ENCODE measurements at regions not wholly inside any gene's neighbourhood (a gene's known extent, or its start where the extent isn't known, plus 50 kb on each side); places are given as distances from the start of the nearest gene placed in this dataset.

DNA sequence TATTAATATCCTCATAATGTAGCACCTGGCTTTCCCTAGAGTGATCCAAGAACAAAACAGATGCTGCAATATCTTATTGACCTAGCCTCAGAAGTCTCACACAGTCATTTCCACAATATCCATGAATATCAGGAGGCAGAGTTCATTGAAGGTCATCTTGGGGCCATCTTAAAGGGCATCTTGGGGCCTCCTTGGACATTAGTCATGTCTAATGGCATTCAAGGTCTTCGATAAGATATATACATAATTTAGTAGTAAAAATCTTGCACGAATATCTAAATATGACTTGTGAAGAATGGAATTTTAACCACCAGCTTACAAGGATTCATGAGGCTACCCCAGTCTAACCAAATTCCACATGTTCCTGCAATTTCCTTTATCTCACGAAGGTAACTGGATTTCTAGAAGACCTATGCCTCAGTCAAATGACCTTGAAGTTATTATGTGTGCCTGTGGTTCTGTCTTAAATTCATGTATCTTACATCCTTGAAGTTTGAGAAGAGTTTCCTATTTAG is 163.6 kb upstream of the SPEF2 start:
- Histone ChIP-seq H3K9me3 (replicated peaks; ENCODE audit: insufficient read depth, low read length) (no peaks in the 10 kb centered on the region), H2AFZ (ENCODE audit: low read length) (no peak overlapping the region), H3K4me3 (ENCODE audit: low read length) (no peak overlapping the region), H3F3A (ENCODE audit: insufficient read depth, low read length) (no peaks in the 10 kb centered on the region), H4K20me1 (ENCODE audit: insufficient read depth, low read length) (no peaks in the 10 kb centered on the region), H3K27ac (ENCODE audit: low read length) (no peak overlapping the region), H3K36me3 (replicated peaks; ENCODE audit: insufficient read depth, low read length) (no peaks in the 10 kb centered on the region), H3K4me2 (ENCODE audit: low read depth, low read length) (no peak overlapping the region), H3K79me2 (ENCODE audit: low read length) (no peaks in the 10 kb centered on the region), H3K9ac (ENCODE audit: low read length) (no peak overlapping the region), H3K9me2 (replicated peaks; ENCODE audit: insufficient read depth, low read length) (no peaks in the 10 kb centered on the region), H3K4me1 (ENCODE audit: low read length) (no peaks in the 10 kb centered on the region), H3K27me3 (replicated peaks; ENCODE audit: insufficient read depth, low read length) (no peaks in the 10 kb centered on the region)
- DNase-seq: no peak
- TF ChIP-seq EZH2 (optimal IDR thresholded peaks at IDR 0.05; ENCODE audit: low read depth, low read length) (no peak), EZH2phosphoT487 (IDR thresholded peaks at IDR 0.05; ENCODE audit: low read length) (no peak)
- TF ChIP-seq, protein P1, sequence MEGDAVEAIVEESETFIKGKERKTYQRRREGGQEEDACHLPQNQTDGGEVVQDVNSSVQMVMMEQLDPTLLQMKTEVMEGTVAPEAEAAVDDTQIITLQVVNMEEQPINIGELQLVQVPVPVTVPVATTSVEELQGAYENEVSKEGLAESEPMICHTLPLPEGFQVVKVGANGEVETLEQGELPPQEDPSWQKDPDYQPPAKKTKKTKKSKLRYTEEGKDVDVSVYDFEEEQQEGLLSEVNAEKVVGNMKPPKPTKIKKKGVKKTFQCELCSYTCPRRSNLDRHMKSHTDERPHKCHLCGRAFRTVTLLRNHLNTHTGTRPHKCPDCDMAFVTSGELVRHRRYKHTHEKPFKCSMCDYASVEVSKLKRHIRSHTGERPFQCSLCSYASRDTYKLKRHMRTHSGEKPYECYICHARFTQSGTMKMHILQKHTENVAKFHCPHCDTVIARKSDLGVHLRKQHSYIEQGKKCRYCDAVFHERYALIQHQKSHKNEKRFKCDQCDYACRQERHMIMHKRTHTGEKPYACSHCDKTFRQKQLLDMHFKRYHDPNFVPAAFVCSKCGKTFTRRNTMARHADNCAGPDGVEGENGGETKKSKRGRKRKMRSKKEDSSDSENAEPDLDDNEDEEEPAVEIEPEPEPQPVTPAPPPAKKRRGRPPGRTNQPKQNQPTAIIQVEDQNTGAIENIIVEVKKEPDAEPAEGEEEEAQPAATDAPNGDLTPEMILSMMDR (IDR thresholded peaks at IDR 0.05; ENCODE audit: low read length): no peak

DNA sequence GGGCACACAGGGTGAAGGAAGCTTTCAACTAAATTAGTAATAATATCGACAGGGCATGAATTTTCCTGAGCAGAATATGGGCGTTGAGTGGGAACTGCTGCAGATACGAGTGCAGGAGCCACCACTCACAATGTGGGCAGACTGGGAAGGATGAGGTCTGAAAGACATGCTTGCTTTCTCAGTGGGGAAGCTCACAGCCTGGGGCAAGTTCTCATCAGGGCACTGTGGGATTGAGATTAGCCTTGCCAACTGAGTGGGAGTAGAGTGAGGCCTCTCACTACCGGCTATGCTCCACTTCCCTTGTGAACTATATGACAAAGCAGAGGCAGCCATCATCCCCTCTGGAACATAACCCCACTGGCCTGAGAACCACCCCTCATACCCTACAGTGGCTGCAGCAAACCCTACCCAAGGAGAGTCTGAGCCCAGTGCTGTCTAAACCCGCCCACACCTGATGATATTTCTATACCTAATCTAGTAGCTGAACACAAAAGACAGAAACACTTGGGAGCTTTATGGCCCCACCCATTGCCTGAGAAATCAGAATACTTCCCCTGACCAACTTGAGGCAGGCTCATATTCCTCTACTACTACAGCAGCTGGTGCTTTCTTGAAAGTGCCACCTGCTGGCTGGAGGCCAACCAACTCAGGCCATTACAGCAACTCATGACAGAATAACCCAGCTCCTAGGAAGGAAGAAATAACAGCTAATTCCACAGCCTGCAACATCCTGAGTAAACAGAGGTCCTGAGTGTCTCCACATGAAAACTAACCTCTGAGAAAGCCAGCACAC is 173.7 kb upstream of the SPEF2 start:
- Histone ChIP-seq H3K36me3 (replicated peaks; ENCODE audit: insufficient read depth, low read length) (no peaks in the 10 kb centered on the region), H3K79me2 (ENCODE audit: low read length) (no peaks in the 10 kb centered on the region), H3K4me1 (ENCODE audit: low read length) (no peaks in the 10 kb centered on the region), H3K9me2 (replicated peaks; ENCODE audit: insufficient read depth, low read length) (no peaks in the 10 kb centered on the region), H3K4me2 (ENCODE audit: low read depth, low read length) (no peak overlapping the region), H4K20me1 (ENCODE audit: insufficient read depth, low read length) (no peaks in the 10 kb centered on the region), H3K4me3 (ENCODE audit: low read length) (no peak overlapping the region), H3K27ac (ENCODE audit: low read length) (no peak overlapping the region), H3F3A (ENCODE audit: insufficient read depth, low read length) (no peaks in the 10 kb centered on the region), H2AFZ (ENCODE audit: low read length) (no peak overlapping the region), H3K9ac (ENCODE audit: low read length) (no peak overlapping the region), H3K9me3 (replicated peaks; ENCODE audit: insufficient read depth, low read length) (no peaks in the 10 kb centered on the region), H3K27me3 (replicated peaks; ENCODE audit: insufficient read depth, low read length) (no peaks in the 10 kb centered on the region)
- TF ChIP-seq EZH2phosphoT487 (IDR thresholded peaks at IDR 0.05; ENCODE audit: low read length): no peak
- TF ChIP-seq, protein P1 (IDR thresholded peaks at IDR 0.05; ENCODE audit: low read length): no peak
- DNase-seq: no peak

DNA sequence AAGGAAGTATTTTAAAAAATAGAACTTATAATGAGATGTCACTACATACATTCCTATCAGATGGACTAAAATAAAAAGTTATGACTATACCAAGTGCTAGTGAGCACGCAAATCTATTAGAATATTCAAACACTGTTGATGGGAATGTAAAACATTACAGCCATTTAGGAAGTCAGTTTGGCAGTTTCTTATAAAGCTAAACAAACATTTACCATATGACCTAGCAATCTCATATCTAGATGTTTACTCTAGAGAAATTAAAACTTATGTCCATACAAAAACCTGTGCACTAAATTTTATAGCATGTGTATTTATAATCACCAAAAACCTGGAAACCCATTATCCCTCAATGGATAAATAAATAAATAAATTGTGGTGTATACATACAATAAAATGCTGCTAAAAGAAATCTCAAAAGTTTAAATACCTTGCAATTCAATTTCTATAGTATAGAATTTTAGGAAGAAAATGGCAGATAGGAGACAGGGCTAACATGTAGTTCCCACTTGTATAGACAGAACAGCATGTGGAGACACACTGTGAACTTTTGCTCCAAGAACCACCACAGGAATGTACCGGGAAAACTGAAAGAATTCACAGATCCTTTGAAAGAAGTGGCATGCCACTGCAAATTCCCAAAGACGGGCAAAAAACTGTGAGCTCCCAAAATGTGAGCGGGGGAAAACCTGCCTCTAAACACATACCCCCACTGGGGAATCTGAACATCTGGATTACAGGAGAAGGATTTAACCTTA is 174.6 kb upstream of the SPEF2 start:
- Histone ChIP-seq H3K79me2 (ENCODE audit: low read length) (no peaks in the 10 kb centered on the region), H3K36me3 (replicated peaks; ENCODE audit: insufficient read depth, low read length) (no peaks in the 10 kb centered on the region), H3K9me3 (replicated peaks; ENCODE audit: insufficient read depth, low read length) (no peaks in the 10 kb centered on the region), H3K4me3 (ENCODE audit: low read length) (no peak overlapping the region), H3K4me1 (ENCODE audit: low read length) (no peaks in the 10 kb centered on the region), H3K27me3 (replicated peaks; ENCODE audit: insufficient read depth, low read length) (no peaks in the 10 kb centered on the region), H3K9me2 (replicated peaks; ENCODE audit: insufficient read depth, low read length) (no peaks in the 10 kb centered on the region), H4K20me1 (ENCODE audit: insufficient read depth, low read length) (no peaks in the 10 kb centered on the region), H3F3A (ENCODE audit: insufficient read depth, low read length) (no peaks in the 10 kb centered on the region), H3K9ac (ENCODE audit: low read length) (no peak overlapping the region), H3K4me2 (ENCODE audit: low read depth, low read length) (no peak overlapping the region), H2AFZ (ENCODE audit: low read length) (no peak overlapping the region), H3K27ac (ENCODE audit: low read length) (no peak overlapping the region)
- TF ChIP-seq, protein P1 (IDR thresholded peaks at IDR 0.05; ENCODE audit: low read length): no peak
- TF ChIP-seq EZH2 (optimal IDR thresholded peaks at IDR 0.05; ENCODE audit: low read depth, low read length): no peak
- TF ChIP-seq EZH2phosphoT487 (IDR thresholded peaks at IDR 0.05; ENCODE audit: low read length): no peak
- DNase-seq: no peak
